ENCODE measurements at regions not wholly inside any gene's neighbourhood (a gene's known extent, or its start where the extent isn't known, plus 50 kb on each side); places are given as distances from the start of the nearest gene placed in this dataset.

DNA sequence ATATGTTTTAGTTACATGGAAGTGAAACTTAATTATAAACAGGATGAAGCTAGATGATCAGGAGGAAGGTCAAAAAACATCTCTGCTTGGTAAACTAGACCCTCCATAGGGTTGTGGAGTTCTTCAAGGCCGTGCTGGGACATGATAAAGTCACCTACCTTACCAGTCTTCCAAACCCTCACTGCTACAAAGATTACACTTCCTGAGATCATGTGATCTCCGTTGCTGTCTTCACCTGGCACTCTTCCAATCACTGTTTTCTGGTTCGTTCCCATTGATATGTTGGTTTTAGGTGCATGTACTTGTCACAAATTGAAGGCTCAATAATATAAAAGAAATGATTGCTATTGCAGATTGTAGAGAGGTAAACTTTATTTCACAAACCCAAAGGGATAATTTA lies 161.5 kb upstream of the MAN1A1 start:
- no peaks in the 10 kb centered on the region for H4K20me1 ChIP-seq (ENCODE audit: insufficient read depth, low read length)
- H3K27ac ChIP-seq (ENCODE audit: low read depth, low read length, poor library complexity, severe bottlenecking): no peak overlapping the region
- H3K79me2 ChIP-seq (ENCODE audit: insufficient read depth, low read depth, low read length): no peaks in the 10 kb centered on the region
- intact Hi-C loops (cut with micrococcal nuclease; ENCODE audit: unreplicated experiment): no loop called here
- DNase-seq (ENCODE audit: low spot score): no peak
- TF ChIP-seq EZH2phosphoT487 (IDR thresholded peaks at IDR 0.05; ENCODE audit: borderline replicate concordance, low read depth, low read length) (no peak), CTCF (conservative IDR thresholded peaks at IDR 0.05; ENCODE audit: low read length) (no peak)
- H3K36me3 ChIP-seq (ENCODE audit: insufficient read depth, low read length): no peaks in the 10 kb centered on the region; the same call in 1 of the 2 replicates
- H3K9me2 ChIP-seq (ENCODE audit: insufficient read depth, low read length): no peaks in the 10 kb centered on the region
- peak overlapping the region; percentile 11; the same call in 1 of the 2 replicates for H3K4me2 ChIP-seq (ENCODE audit: low read length)
- peak overlapping the region; percentile 89 for H2AFZ ChIP-seq (ENCODE audit: low read length)
- H3K4me3 ChIP-seq (ENCODE audit: low read depth, low read length, poor library complexity, severe bottlenecking): no peak overlapping the region
- ChIA-PET POLR2A (no interaction called here), CTCF (ENCODE audit: unreplicated experiment) (no interaction called here)
- no TSS peak for BruUV-seq (replicated peaks)
- peaks cover 3% of the 10 kb centered on the region; the same call in 1 of the 2 replicates for H3K9me3 ChIP-seq (ENCODE audit: low read length)
- peaks cover 10% of the 10 kb centered on the region for H3K4me1 ChIP-seq (ENCODE audit: insufficient read depth, low read length, poor library complexity, severe bottlenecking)

DNA sequence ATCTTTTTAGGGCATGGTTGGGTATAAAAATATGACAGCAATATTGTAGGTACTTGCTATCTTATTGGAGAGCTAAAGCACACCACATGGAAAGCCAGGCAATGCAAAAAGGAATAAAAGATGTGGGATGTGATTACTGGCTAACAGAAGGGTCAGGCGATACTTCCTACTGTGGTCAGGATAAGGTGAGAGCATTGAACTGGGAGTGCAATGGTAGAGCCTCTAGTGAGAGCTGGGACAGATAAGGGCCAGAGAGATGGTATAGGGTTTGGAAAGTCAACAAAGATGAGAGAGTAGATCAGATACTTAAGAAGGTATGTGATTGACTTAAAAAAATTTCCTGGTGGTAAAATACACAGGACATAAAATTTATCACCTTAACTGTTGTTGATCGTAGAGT lies 160.7 kb upstream of the MAN1A1 start:
- Histone ChIP-seq H3K36me3 (ENCODE audit: insufficient read depth, low read length) (no peaks in the 10 kb centered on the region; the same call in 1 of the 2 replicates), H2AFZ (ENCODE audit: low read length) (no peak overlapping the region; the same call in 1 of the 2 replicates), H4K20me1 (ENCODE audit: insufficient read depth, low read length) (no peaks in the 10 kb centered on the region), H3K79me2 (ENCODE audit: insufficient read depth, low read depth, low read length) (no peaks in the 10 kb centered on the region), H3K4me1 (ENCODE audit: insufficient read depth, low read length, poor library complexity, severe bottlenecking) (peaks cover 10% of the 10 kb centered on the region), H3K9me3 (ENCODE audit: low read length) (no peaks in the 10 kb centered on the region), H3K4me3 (ENCODE audit: low read depth, low read length, poor library complexity, severe bottlenecking) (no peak overlapping the region), H3K9me2 (ENCODE audit: insufficient read depth, low read length) (no peaks in the 10 kb centered on the region), H3K27ac (ENCODE audit: low read depth, low read length, poor library complexity, severe bottlenecking) (no peak overlapping the region), H3K4me2 (ENCODE audit: low read length) (no peak overlapping the region)
- DNase-seq (ENCODE audit: low spot score): no peak
- TF ChIP-seq EZH2phosphoT487 (IDR thresholded peaks at IDR 0.05; ENCODE audit: borderline replicate concordance, low read depth, low read length): no peak
- TF ChIP-seq CTCF (conservative IDR thresholded peaks at IDR 0.05; ENCODE audit: low read length): no peak
- ChIA-PET CTCF (ENCODE audit: unreplicated experiment) (no interaction called here), POLR2A (interaction anchor here (0.7 kb wide), 2 partner anchors 13 to 159 kb away, joined by 3 to 5 read pairs; no protein-coding TSS in a partner anchor)
- no TSS peak for BruUV-seq (replicated peaks)
- intact Hi-C loops (cut with micrococcal nuclease; ENCODE audit: unreplicated experiment): no loop called here

DNA sequence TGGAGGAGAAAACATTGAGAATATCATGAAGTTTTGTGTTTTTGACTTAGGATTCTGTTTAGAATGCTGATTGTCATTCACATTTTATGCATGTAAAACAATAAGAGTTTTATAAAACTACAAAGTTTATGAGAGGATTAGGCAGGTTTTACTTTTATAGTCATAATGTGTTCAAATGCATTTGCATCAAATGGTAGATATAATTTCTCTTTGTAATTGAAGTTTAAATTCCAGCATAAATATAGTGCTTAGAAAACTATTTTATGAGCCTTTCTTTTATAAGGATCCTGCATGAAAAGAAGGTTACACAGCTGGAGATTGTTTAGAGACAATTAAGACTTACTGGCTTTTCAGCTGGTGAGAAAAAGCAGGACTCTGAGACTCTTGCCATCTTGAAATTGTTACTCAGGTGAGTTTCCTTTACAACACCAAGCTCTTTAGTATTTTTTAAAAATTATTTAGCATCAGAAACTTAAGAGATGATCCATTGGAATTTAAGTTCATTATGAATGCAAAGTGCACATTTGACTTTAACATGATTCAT lies 157.1 kb upstream of the MAN1A1 start:
- no peak for DNase-seq (ENCODE audit: low spot score)
- Histone ChIP-seq H3K4me1 (ENCODE audit: insufficient read depth, low read length, poor library complexity, severe bottlenecking) (peaks cover 26% of the 10 kb centered on the region), H3K79me2 (ENCODE audit: insufficient read depth, low read depth, low read length) (no peaks in the 10 kb centered on the region), H4K20me1 (ENCODE audit: insufficient read depth, low read length) (no peaks in the 10 kb centered on the region), H3K36me3 (ENCODE audit: insufficient read depth, low read length) (no peaks in the 10 kb centered on the region; the same call in 1 of the 2 replicates), H2AFZ (ENCODE audit: low read length) (no peak overlapping the region), H3K4me2 (ENCODE audit: low read length) (no peak overlapping the region), H3K4me3 (ENCODE audit: low read depth, low read length, poor library complexity, severe bottlenecking) (no peak overlapping the region), H3K9me3 (ENCODE audit: low read length) (no peaks in the 10 kb centered on the region), H3K27ac (ENCODE audit: low read depth, low read length, poor library complexity, severe bottlenecking) (no peak overlapping the region), H3K9me2 (ENCODE audit: insufficient read depth, low read length) (no peaks in the 10 kb centered on the region)
- ChIA-PET POLR2A (interaction anchor here (0.6 to 0.7 kb wide), 3 partner anchors 29 to 94 kb away, joined by 3 read pairs; no protein-coding TSS in a partner anchor), CTCF (ENCODE audit: unreplicated experiment) (no interaction called here)
- intact Hi-C loops (cut with micrococcal nuclease; ENCODE audit: unreplicated experiment): no loop called here
- no peak for TF ChIP-seq EZH2phosphoT487 (IDR thresholded peaks at IDR 0.05; ENCODE audit: borderline replicate concordance, low read depth, low read length)
- no peak for TF ChIP-seq CTCF (conservative IDR thresholded peaks at IDR 0.05; ENCODE audit: low read length)
- BruUV-seq (replicated peaks): no TSS peak
